BE2C (cell line): ENCODE measurements at regions not wholly inside any gene's neighbourhood (a gene's known extent, or its start where the extent isn't known, plus 50 kb on each side); places are given as distances from the start of the nearest gene placed in this dataset.

Experiments
- DNase-seq: peaks from one replicate; pipeline ENCODE4 v3.0.0-alpha.2; 2020
- H3K27me3 ChIP-seq: fragments of 250-450 bp; sonication (Bioruptor Pico); 2 replicates; pipeline ENCODE4 v1.5.1; 2020; ENCODE audit warnings: mild to moderate bottlenecking
- H3K36me3 ChIP-seq: fragments of 250-450 bp; sonication (Bioruptor Pico); 2 replicates; pipeline ENCODE4 v1.5.1; 2020; ENCODE audit warnings: mild to moderate bottlenecking
- H3K4me1 ChIP-seq: fragments of 250-450 bp; sonication (Bioruptor Pico); 2 replicates; pipeline ENCODE4 v1.5.1; 2020
- H3K4me3 ChIP-seq: 2 replicates; pipeline ENCODE4 v1.5.1; 2011; ENCODE audit warnings: low read depth, low read length
- H3K9me3 ChIP-seq: fragments of 250-450 bp; sonication (Bioruptor Pico); 2 replicates; pipeline ENCODE4 v1.5.1; 2020
- TF ChIP-seq, protein P1 (sequence below): IDR thresholded peaks from 2 replicates; pipeline ENCODE4 v1.5.1; 2012; ENCODE audit warnings: mild to moderate bottlenecking, low read depth, low read length

DNA sequence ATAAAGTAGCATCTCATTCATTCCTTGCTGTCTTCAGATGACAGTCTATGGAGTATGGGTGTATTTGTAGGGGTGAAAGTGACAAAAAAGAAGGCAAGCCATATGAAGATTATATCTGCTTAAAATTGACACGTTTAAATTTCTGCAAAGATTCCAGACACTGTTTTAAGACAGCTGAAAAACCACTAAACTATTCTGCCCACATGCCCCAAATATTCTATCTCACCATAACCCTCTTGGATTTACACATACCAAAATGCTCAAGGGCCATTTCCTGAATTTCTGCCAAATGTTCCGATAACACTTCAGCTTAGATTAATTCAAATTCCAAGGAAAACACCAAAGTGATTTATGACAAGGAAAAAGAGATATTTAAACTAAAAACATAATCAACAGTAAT is 99.9 kb upstream of the IL6 start:
- no peak for DNase-seq
- Histone ChIP-seq H3K36me3 (no peaks in the 10 kb centered on the region), H3K4me1 (no peaks in the 10 kb centered on the region), H3K4me3 (no peak overlapping the region), H3K27me3 (peaks cover 2% of the 10 kb centered on the region), H3K9me3 (no peaks in the 10 kb centered on the region)
- TF ChIP-seq, protein P1, sequence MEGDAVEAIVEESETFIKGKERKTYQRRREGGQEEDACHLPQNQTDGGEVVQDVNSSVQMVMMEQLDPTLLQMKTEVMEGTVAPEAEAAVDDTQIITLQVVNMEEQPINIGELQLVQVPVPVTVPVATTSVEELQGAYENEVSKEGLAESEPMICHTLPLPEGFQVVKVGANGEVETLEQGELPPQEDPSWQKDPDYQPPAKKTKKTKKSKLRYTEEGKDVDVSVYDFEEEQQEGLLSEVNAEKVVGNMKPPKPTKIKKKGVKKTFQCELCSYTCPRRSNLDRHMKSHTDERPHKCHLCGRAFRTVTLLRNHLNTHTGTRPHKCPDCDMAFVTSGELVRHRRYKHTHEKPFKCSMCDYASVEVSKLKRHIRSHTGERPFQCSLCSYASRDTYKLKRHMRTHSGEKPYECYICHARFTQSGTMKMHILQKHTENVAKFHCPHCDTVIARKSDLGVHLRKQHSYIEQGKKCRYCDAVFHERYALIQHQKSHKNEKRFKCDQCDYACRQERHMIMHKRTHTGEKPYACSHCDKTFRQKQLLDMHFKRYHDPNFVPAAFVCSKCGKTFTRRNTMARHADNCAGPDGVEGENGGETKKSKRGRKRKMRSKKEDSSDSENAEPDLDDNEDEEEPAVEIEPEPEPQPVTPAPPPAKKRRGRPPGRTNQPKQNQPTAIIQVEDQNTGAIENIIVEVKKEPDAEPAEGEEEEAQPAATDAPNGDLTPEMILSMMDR: no peak

DNA sequence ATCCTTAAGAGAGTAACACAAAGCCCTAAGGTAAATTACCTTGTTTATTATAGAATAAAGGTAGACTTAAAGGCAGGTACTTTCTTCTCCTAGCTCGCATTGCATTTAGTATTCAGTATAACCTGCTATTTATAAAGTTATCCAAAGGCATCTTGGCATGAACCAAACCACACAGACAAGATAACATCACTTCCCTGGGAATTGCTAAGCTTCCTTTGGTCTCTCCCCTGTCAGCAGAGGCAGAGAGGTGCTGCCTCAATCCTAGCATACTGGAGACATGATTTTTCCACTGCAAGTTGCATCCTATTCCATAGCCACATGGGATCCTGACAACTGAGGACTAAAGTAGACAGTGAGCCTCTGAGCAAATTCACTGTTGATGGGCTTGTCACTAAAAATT is 101.7 kb upstream of the IL6 start:
- Histone ChIP-seq H3K27me3 (peaks cover 2% of the 10 kb centered on the region), H3K9me3 (no peaks in the 10 kb centered on the region), H3K4me1 (no peaks in the 10 kb centered on the region), H3K36me3 (no peaks in the 10 kb centered on the region), H3K4me3 (no peak overlapping the region)
- TF ChIP-seq, protein P1: no peak
- no peak for DNase-seq

DNA sequence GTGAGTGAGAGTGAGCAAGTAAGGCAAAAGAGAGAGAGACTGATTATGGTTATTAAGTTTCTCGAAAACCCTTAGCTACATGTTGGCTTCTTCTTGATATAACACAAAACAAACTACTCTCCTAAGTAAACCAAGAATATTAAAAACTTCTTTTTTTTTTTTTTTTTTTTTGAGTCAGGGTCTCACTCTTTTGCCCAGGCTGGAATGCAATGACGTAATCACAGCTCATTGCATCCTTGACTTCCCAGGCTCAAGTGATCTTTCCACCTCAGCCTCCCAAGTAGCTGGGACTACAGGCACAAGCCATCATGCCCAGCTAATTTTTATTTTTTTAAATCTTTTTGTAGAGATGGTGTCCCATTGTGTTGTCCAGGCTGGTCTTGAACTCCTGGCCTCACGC is 102.2 kb upstream of the IL6 start:
- Histone ChIP-seq H3K27me3 (peaks cover 2% of the 10 kb centered on the region), H3K4me3 (no peak overlapping the region), H3K9me3 (no peaks in the 10 kb centered on the region), H3K4me1 (no peaks in the 10 kb centered on the region), H3K36me3 (no peaks in the 10 kb centered on the region)
- TF ChIP-seq, protein P1: no peak
- no peak for DNase-seq

DNA sequence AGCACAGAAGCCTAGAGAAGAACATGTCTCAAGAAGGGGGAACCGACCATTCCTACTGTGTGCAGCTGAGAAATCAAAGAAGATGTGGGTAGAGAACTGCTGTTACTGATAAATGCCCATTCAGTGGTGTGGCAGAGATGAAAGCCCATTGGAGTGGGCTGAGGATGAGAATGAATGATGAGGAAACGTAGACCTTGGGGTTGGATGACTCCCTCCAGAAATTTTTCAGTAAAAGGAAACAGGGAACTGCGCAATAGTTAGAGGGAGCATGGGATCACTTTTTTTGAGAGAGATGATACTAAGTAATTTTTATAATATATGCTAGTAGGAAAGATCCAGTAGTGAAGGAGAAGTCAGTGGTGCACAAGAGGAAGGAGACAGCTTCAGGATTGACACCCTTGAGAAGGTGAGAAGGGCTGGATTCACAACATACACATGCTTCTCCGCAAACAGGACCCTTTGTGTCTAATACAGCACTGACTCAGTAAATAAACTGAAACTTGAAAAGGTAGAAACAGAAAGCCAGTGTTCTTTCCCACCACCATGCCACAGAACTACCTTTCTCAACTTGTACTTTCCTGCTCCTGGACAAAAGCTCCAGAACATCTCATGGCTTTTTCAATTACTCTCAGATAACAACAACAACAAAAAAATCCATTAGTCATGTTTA is 104.7 kb upstream of the IL6 start:
- DNase-seq: no peak
- TF ChIP-seq, protein P1: no peak

DNA sequence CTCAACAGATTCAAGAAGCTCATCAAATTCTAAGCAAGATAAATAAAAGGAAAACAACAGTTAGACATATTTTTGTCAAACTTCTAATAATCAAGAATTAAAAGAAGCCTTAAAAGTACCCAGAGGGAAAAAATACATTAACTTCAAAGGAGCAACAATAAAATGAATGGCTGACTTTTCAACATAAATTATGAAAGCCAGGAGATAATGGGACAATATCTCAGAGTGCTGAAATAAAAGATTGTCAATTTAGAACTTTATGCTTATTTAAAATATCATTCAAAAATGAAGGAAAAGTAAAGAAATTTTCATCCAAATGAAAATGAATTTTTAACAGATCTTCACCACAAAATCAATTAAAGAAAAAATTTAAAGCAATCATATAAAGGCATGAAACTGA is 108.5 kb upstream of the IL6 start:
- DNase-seq: no peak
- TF ChIP-seq, protein P1: no peak
- no peaks in the 10 kb centered on the region for H3K4me1 ChIP-seq

More for the DNA sequence above, 104.7 kb upstream of the IL6 start:
- H3K4me3 ChIP-seq: no peak overlapping the region
- no peaks in the 10 kb centered on the region for H3K36me3 ChIP-seq
- H3K4me1 ChIP-seq: no peaks in the 10 kb centered on the region
- H3K27me3 ChIP-seq: no peaks in the 10 kb centered on the region; the same call in 1 of the 2 replicates
- H3K9me3 ChIP-seq: no peaks in the 10 kb centered on the region

DNA sequence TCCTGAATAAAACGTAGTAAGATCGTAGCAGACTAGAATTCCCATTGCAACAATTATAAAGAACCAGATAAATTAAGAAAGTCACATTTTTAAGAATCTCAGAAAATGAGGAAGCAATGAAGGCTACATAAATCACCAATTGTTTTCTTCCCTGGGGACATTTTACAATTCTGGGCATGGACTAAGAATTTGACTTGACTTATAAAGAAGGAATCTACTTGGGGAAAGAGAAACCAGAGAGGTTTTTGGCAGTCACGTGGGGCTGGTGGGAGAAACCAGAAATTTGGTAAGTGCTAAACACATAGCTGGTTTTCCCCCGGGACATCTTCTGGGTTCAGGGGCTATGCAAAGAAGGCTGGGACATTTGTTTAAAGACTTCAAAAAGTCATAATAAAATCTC is 109.8 kb upstream of the IL6 start:
- no peak for DNase-seq

More for the DNA sequence above, 108.5 kb upstream of the IL6 start:
- Histone ChIP-seq H3K36me3 (no peaks in the 10 kb centered on the region), H3K27me3 (no peaks in the 10 kb centered on the region), H3K4me3 (no peak overlapping the region), H3K9me3 (no peaks in the 10 kb centered on the region)

More for the DNA sequence above, 109.8 kb upstream of the IL6 start:
- TF ChIP-seq, protein P1: no peak
- Histone ChIP-seq H3K36me3 (no peaks in the 10 kb centered on the region), H3K4me3 (no peak overlapping the region), H3K4me1 (no peaks in the 10 kb centered on the region), H3K27me3 (no peaks in the 10 kb centered on the region), H3K9me3 (no peaks in the 10 kb centered on the region)
